Amniotic stem cell (primary cell): ENCODE measurements at regions not wholly inside any gene's neighbourhood (a gene's known extent, or its start where the extent isn't known, plus 50 kb on each side); places are given as distances from the start of the nearest gene placed in this dataset.

Experiments used
- DNase-seq: peaks from one replicate; lab custom pipeline; 2025; lab: John Stamatoyannopoulos, UW

DNA sequence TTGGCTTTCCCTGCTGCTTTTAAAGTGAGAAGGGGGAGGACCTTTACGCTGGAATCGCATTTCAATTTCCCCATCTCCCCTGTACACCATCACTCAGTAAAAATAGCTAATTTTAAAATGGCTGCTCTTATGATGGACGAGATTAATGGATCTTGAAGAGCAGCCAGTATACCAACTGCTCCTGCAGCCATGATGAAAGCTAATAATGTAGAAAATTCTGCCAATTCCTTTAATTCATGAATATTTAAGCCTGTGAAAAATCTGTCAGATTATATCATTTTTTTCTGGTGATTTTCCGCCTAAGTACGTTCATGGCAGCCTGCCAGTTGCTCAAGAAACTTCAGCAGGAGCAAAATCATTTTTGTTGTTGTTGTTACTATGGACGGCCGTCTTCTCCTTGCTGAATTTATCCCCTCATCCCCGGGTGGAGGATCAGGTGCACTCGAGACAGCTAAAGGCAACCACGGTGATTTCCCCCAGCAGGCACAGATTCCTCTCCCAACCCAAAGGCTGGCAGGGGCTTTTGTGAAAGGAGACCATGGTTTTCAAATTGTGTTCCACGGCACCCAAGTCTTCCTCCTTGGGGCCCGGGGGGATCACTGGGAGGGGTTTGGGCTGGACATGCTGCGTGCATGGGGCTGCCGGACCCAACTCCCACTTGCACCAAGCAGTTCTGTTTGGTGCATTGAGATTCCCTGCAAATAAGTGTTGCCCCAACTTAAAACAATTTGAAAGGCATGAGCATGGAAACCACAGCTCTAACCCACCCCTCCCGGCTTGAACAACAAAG, 289.6 kb downstream of the UACA start:
- no peak for DNase-seq

DNA sequence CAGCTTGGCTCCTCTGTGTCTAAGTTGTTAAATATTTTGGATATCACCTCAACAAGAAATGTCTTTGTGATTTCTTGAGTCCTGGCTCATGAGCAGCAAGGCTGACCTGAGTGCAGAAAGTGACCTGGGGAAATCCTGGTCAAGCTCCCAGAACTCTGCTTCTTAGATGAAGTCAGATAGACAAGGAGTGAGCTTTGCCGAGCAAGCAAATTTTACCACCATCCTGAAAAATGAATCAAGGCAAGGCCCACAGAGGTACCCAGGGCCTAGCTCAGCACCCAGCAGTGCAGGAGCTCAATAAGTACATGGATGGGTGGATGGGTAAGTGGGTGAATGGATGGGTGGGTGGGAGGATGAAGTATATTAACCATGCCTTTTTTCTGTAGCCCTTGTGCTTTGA, 291.8 kb downstream of the UACA start:
- DNase-seq = no peak

DNA sequence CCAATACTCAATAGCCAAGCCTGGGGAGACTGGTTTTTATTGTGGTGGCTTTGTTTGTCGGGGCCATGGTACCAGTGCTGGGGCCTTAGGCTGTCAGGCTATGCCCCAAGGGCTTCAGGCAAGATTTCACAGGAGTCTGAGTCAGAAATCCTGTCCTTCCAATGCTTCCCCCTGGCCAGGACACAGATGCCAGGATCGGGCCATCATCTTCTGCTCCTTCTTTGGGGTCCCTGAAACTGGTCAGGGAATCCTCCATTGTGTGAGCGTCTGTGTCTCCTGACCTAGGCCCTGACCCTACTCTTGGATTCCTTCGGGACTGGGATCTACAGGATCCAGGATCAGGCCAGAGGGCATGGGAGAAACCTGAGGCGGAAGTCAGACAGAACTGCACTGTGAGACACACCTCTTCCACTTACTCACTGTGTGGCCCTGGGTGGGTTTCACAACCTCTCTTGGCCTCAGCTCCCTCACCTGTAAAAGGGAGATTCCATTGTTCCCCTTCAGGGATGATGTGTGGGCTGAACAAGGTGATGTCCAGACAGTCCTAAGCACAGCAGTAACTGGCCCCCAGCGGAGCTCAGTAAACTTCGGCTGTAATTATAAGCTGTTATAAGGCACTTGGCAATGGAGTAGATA, 292.7 kb downstream of the UACA start:
- no peak for DNase-seq

DNA sequence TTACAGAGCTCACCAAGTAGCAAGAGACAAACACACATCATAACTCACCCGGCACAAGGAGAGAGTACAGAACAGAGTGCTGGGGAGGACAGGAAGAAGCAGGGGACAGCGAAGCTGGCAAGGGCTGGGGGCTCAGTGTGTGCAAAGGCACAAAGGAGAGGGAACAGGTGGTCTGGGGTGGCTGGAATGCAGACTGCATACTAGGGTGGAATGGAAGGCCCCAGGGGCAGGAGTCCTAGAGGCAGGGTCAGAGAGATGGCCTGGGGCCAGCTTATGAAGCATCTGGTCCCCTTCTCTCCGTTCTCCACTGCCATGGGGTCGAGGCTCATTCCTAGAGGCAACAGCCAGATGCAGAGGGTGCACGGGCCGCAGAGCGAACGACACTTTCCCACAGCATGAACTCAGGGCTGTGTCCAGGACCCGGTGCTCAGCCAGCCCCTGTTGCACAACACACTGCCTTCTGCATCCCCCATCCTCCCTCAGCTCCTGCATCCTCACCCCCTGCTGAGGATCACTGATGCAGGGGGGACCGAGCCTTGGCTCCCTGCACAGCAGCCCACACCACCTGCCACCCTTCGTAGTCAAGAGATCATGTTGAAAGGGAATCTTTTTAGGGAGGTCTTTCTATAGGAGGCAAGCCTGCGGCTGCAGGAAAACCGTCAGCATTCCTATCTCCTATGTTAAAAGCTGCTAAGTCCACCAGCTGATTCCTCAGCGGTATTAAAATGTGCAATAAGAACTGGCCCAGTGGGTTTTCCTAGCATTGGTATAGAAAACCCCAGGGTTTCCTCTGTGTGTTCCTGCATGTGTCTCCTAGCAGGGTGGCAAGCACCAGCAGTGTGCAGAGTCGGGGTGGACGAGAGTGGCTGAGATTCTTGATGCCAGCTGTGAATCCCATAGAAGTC, 293.5 kb downstream of the UACA start:
- DNase-seq = no peak

DNA sequence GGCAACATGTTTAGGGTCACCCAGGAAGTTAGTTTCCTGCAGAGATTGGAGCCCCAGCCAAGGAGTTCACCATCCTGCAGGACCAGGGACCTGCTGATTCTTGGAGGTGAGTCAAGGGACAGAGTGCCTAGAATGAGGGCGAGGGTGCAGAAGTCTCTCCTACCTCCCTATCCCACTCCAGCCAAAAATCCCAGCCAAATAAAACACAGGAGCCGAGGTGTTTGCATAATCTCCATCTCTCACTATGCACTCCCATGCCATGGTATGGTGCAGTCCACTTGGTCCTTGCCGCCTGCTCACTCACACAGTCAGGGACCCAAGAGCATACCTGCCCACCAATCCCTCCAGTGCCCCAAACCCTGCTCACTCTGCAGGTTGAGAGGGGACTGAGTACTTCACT, 294.2 kb downstream of the UACA start:
- no peak for DNase-seq

DNA sequence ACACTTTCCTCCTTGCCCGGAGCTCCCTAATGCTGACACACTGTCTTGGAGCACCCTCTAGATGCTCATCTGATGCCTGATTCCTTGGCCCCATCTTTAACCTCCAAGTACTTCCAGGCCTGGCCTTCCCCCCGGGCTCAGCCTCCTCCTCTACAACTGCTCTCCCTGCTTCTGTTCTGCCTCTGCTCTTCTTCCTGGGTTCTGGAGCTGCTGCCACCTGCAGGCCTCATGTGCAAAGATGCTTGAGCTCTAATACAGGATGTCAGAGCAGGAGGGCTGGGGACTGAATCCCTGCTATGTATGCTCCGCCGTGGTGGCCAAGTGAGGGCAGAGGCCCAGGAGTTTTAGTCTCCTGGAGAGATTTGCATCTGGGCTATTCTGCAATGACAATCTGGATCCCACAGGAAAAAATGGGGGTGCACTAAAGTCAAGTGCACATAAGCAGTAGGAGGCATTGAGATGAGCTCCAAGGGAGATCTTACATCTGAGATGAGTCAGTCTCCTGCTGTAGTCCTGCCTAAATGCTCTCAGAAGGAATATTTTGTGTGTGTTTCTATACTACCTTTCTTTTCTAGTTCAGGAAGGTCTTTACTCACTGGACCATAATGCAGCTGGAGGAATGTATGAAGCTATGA, 296.3 kb downstream of the UACA start:
- DNase-seq = no peak

DNA sequence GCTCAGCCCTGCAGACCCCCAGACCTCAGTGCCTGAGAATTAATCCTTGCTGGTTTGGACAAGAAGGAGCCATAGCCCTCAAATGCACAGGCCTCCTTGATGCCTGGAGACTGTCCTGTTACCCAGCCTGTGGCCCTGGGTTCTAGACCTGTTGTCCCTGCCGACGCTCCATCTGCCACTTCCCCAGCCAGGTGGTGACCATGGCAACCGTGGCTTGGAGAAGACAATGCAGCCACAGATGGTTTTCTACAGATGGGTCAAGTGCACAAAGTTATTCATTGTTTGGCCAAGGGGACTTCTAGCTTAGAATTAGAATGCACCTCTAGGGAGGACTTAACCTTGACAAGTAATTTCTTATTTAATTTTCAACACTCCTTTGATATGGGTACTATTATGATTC, 297.1 kb downstream of the UACA start:
- DNase-seq = no peak

DNA sequence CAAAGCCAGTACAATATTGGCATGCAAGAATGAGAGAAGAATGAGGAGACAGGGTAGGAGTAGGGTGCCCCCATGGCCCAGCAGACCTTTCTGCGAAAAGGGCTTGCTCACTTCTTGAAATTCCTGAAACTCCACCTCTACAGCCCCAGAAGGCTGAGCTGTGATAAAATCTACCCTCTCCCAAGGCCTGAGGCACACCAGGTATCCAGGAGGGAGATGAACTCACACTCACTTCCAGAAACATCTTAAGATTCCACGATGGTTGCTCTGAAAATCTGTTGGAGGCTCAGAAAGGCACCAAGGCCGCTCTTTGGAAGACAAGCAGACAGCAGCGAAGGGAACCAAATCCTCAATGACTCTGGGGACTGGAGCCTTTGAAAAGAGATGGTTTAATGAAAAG, 297.5 kb downstream of the UACA start:
- DNase-seq = no peak

DNA sequence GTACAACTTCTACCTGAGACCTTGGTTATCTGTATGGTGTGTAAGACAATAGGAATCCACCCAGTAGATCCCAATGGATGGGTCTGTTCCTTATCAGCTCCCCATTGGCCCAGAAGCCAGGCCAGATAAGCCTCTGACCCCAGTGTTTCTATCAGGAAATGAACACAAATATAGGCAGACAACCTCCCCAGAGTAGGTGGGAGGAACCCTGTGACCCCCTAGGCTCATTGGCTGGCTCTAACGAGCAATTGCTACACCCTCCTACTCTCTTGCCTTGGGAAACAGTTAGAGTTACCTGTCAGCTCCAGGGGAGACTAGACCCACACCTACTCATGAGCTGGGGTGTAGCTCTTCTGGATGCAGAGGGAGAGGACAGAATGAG, 299.9 kb downstream of the UACA start:
- DNase-seq = no peak

DNA sequence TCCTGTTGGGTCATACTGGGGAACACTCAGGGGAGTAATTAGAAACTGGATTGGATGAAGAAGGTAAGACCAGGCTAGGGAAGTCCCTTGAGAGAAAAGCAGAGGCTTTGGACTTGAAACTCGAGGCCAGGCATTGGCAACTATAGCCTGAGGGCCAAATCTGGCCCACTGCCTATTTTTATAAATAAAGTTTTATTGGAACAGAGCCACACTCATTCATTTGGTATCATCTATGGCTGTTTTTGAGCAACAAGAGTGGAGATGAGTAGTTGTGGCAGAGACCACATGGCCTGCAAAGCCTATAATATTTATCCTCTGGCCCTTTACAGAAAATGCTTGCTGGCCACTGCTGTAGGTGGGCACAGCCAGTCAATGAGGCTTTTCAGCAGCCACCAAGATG, 301.4 kb downstream of the UACA start:
- no peak for DNase-seq

DNA sequence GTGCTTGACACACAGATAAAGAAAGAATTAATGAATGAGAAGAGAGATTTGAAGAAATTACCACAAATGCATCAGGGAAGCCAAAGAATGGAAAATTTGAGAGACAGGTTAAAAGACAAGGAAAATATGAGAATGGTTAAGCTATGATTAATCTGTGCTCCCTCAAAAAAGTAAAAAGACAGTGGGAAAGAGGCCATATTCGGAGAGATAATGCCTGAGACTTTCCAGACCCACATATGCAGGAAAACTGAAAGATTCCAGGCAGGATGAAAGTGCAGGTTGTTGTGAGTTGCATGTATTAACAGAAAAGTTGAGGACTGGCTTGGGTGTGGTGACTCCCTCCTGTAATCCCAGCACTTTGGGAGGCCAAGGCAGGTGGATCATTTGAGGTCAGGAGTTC, 302.3 kb downstream of the UACA start:
- no peak for DNase-seq

DNA sequence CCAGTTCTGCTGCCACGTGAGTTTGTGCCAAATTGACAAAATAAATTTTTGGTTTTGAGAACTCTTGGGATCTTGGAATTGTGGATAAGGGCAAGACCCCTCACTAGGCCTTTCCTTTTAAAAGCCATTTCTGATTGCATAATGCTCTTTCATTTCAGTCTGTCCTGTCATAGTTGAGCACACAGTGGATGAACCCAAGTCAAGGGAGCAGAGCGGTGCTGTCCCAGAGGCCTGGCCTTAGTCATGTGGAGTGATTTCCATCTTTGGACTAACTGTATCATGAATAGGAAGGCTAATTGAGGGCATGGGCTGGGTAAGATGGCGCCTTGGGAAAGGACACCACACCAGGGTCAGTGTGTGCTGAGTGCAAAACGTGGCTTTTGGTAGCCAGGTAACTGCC, 304.0 kb downstream of the UACA start:
- DNase-seq = no peak

DNA sequence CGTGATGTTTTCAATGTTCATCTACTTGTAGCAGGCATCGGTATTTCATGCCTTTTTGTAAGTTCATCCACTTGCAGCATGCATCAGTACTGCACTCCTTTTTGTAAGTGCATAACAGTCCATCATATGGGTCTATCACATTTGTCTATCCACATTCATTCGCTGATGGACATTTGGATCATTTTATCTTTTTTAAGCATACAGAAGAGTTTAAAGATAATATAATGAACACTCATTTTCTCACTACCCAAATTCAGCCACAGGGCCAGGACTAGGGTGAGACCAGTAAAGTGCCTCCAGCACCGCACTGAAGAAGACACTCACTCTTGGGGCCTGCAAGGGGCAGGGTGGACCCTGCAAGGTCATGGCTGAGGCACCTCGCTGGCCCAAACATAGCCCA, 309.6 kb downstream of the UACA start:
- no peak for DNase-seq

DNA sequence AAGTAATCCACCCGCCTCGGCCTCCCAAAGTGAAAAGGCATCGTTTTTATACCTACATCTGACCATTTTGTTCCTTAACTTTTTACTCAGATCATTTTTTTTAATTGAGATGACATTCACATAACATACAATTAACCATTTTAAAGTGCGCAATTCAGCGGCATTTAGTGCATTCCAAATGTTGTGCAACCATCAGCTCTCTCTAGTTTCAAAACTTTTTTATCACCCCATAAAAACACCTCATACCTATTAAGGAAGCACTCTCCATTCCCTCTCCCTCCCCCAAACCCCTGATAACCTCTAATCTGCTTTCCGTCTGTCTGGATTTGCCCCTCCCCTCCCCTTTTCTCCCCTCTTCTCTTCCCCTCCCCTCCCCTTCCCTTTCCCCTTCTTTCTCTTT, 310.1 kb downstream of the UACA start:
- DNase-seq = no peak

DNA sequence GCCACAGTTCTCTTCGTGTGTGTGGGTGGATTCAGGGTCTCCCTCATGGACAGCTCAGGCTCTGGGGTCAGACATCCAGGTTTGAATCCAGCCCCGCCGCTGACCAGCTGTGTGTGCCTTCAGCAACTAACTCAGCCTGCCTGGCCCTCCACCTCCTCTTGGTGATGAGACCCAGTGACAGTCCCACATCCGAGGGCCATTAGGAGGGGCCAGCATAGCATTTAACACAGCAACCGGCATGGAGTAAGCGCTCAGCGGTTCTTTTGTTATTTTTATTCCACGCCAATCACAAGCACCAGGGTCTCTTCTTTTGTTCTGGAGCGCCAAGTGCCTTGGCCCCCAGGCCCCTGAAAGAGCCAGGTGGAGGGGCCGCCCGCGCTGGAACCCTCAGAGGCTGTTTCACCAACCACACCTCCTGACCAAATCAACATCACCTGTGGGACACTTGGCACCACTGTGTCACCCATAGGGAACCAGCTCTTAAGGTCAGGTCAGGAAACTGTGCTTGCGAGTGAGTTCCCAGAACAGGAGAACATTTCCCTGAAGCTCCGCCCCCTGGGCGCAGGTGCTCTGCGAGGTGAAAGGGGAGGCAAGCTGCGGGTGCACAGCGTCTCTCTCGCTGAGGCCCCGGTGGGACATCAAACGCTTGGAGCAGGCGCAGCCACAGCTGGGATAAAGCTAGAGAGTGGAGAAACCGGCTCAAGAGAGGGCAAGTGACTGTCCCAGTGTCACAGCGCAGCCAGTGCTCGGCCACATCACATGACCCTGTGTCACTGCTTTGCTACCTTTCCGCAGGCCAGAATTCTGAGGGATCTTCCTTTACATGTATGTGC, 311.3 kb downstream of the UACA start:
- no peak for DNase-seq

DNA sequence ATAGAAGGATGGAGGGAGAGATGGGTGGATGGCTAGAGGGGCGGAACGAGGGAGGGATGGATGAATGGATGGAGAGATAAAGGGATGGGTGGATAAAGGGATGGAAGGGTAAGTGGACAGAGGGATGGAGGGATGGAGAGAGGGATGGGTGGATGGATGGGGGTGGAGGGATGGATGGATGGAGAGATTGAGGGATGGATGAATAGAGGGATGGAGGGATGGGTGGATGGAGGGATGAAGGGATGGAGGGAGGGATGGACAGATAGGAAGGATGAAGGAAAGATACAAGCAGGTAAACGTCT, 313.3 kb downstream of the UACA start:
- DNase-seq = no peak

DNA sequence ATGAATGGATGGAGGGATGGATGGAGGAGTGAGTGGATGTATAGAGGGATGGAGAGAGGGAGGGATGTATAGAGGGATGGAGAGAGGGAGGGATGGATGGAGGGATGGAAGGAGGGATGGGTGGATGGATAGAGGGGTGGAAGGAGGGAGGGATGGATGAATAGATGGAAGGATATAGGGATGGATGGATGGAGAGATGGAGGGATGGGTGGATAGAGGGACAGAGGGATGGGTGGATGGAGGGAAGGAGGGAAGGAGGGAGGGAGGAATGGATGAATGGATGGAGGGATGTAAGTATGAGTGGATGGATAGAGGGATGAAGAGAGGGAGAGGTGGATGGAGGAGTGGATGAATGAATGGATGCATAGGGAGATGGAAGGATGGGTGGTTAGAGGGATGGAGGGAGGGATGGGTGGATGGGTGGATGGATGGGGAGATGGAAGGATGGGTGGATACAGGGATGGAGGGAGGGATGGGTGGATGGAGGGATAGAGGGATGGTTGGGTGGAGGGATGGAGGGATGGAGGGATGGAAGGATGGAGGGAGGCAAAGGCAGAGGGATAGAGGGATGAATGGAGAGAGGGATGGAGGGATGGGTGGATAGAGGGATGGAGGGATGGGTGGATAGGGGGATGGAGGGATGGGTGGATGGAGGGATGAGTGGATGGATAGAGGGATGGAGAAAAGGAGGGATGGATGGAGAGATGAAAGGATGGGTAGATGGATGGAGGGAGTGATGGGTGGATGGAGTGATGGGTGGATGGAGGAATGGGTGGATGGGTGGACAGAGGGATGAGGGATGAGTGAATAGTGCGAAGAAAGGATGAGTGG, 313.8 kb downstream of the UACA start:
- no peak for DNase-seq

DNA sequence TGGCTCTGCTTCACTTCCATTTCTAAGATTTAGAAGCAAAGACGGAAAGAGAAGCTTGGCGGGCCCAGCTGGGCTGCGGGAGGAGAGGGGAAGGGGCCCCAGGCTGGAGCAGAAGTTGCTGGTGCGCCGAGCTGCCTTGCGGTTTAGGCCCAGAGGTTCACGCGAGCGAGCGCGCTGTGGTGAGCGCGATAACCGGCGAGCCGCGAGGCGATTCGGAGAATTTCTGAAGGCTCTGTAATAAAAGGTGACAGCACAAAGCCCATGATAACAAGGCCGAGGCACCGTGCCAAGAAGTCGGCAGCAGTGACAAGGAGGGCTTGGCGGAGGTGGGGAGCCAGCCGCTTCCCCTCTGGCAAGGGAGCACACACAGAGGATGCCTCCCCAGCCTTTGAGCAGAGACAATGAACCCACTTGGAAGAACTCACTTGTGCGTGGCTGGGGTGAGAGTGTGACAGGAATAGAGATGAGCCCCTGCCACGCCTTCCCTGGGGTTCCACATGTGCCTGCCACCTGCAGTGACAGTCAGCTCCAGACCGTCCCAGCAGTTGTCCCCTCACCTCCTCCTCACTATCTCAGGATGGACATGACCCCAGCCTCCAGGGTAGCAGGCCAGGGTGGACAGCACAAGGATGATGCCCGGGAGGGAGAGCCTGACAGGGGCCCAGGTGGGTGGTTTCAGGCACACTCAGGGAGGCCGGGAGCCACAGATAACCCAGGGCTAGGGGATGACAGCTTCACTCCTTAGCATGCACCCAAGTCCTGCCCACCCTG, 315.2 kb downstream of the UACA start:
- no peak for DNase-seq

DNA sequence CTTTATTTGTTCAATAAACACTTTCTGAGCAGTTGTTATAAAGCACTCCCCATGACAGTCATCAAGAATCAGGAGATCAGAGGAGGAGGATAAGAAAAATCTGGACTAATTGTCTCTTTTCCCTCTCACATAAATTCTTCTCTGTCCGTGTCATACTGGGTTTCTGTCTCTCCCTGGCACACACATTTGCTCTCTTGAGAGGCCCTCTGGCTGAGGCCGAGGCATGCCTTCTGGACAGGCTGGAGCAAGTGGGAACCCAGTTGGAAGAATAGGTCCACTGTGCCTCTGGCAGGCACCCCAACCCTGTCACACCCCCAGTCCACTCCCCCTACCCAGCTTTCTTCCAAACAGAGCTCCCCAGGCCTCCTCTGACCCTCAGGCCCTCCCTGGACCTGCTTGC, 315.8 kb downstream of the UACA start:
- no peak for DNase-seq

DNA sequence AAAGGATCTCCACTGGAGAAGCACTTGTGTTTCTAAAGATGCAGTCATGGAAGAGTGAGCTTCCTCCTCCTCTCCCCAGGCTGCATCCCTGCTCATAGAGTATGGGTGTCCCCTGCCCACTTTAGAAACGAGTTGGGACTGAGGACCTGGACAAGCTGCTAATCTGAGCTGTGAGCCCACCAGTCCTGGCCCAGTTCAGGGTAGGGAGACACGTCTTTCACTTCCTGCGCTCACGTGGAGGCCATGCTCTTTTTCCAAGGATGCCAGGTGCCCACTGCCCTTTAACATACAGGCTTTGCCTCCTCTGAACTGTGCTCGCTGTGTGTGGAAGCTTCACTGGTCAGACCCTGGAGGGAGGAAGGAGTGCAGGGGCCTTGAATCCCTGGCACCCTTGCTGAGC, 316.3 kb downstream of the UACA start:
- DNase-seq = no peak
